NT2/D1 (cell line): ENCODE measurements at regions not wholly inside any gene's neighbourhood (a gene's known extent, or its start where the extent isn't known, plus 50 kb on each side); places are given as distances from the start of the nearest gene placed in this dataset.
"Not testable (repeated sequence)": the region's sequence is repeated elsewhere in the genome, so short reads cannot be mapped to it uniquely, and the experiment has no call there.

ENCODE experiments used
- DNase-seq: peaks from one replicate; pipeline ENCODE4 v3.0.0-alpha.2; 2011; ENCODE audit warnings: low read depth, low spot score
- H3K27me3 ChIP-seq: 2 replicates; pipeline ENCODE4 v1.6.0; 2011; ENCODE audit warnings: mild to moderate bottlenecking; ENCODE audit not compliant: insufficient read length, insufficient read depth
- H3K36me3 ChIP-seq: 2 replicates; pipeline ENCODE4 v1.6.1; 2011; ENCODE audit warnings: mild to moderate bottlenecking, low read length, mixed read lengths; ENCODE audit not compliant: insufficient read depth, insufficient read length
- H3K4me1 ChIP-seq: 2 replicates; pipeline ENCODE4 v1.5.1; 2011; ENCODE audit not compliant: insufficient read depth, insufficient read length
- H3K4me3 ChIP-seq: 2 replicates; pipeline ENCODE4 v1.5.1; 2011; ENCODE audit warnings: low read depth; ENCODE audit not compliant: insufficient read length
- H3K9ac ChIP-seq: 2 replicates; pipeline ENCODE4 v1.6.0; 2011; ENCODE audit warnings: low read depth; ENCODE audit not compliant: insufficient read length
- H3K9me3 ChIP-seq: 2 replicates; pipeline ENCODE4 v1.5.1; 2011; ENCODE audit warnings: mild to moderate bottlenecking, low read length; ENCODE audit not compliant: insufficient read depth
- SUZ12 ChIP-seq: IDR thresholded peaks from 2 replicates; pipeline ENCODE4 v1.6.1; 2011; ENCODE audit not compliant: insufficient read length, insufficient read depth; ENCODE audit errors: extremely low read depth
- YY1 ChIP-seq: IDR thresholded peaks from 2 replicates; pipeline ENCODE4 v1.6.1; 2011; ENCODE audit not compliant: insufficient read length, insufficient read depth
- ZNF274 ChIP-seq: IDR thresholded peaks from 2 replicates; pipeline ENCODE4 v1.6.1; 2011; ENCODE audit warnings: mild to moderate bottlenecking, low read depth, low read length

DNA sequence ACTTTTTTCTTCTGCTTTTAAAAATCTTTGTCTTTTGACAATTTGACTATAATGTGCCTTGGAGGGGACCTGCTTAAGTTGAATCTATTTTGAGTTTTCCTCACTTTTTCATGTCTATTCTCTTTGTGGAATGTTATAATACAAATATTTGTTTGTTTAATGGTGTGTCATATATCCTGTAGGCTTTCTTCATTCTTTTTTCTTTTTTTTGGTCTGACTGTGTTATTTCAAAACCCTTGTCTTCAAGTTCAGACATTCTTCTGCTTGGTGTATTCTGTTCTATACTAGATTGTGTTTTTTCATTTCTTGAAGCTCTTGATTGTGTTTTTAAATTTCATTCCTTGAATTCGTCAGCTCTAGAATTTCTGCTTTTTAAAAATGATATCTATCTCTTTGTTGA, 228.2 kb downstream of the STK31 start:
- no peaks in the 10 kb centered on the region for H3K4me1 ChIP-seq
- H3K9me3 ChIP-seq: no peaks in the 10 kb centered on the region
- H3K9ac ChIP-seq: no peak overlapping the region
- no peak overlapping the region for H3K4me3 ChIP-seq
- H3K27me3 ChIP-seq: no peaks in the 10 kb centered on the region
- H3K36me3 ChIP-seq: no peaks in the 10 kb centered on the region
- TF ChIP-seq YY1: no peak
- TF ChIP-seq SUZ12: no peak
- no peak for TF ChIP-seq ZNF274
- DNase-seq: no peak

DNA sequence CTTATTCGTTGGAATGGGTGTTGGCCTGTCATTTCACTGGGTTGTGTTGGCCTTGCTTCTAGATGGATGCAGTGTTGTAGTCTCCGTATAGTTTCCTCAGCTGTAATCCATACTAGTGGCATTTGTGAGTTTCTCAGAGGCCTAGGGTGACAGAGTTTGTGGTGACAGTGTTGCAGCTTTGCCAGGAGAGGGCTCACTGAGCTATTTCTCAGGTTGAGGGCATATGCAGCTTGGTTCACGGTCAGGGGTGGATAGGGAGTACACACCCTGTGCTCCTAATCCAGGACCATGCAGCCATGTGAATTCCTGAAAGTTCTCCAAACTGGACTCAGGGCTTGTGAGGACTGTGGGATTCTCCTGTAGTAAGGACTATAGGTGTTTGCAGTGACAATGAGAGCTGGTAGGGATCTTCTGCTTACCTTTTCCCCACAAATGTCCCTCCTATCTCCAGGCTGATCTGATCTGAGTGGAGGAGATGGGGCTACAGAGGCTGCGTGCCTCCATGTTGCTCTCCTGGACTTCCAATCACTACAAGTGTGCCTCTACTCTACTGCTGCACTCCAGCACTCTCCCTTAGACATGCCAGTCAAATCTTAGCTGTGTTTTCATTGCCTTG, 229.0 kb downstream of the STK31 start:
- TF ChIP-seq YY1 (no peak), ZNF274 (no peak), SUZ12 (no peak)
- peak; percentile 58 for DNase-seq
- no peak overlapping the region for H3K4me3 ChIP-seq
- no peaks in the 10 kb centered on the region for H3K27me3 ChIP-seq
- no peaks in the 10 kb centered on the region for H3K4me1 ChIP-seq
- H3K9ac ChIP-seq: no peak overlapping the region
- H3K36me3 ChIP-seq: no peaks in the 10 kb centered on the region
- no peaks in the 10 kb centered on the region for H3K9me3 ChIP-seq

DNA sequence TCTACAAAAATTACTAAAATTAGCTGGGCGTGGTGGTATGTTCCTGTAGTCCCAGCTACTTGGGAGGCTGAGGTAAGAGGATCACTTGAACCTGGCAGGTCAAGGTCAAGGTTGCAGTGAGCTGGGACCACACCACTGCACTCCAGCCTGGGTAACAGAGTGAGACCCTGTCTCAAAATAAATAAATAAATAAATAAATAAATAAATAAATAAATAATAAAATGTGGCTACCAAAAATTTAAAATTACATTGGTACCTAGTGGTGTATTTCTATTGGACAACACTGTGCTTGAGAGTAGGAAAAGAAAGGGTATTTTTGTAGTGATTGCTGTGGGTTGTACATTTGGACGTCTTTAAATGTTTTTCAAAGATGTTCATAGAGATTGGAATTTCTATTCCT, 229.7 kb downstream of the STK31 start:
- H3K27me3 ChIP-seq, H3K9ac ChIP-seq, H3K4me1 ChIP-seq, H3K36me3 ChIP-seq, H3K9me3 ChIP-seq, H3K4me3 ChIP-seq, DNase-seq: not testable (repeated sequence)

DNA sequence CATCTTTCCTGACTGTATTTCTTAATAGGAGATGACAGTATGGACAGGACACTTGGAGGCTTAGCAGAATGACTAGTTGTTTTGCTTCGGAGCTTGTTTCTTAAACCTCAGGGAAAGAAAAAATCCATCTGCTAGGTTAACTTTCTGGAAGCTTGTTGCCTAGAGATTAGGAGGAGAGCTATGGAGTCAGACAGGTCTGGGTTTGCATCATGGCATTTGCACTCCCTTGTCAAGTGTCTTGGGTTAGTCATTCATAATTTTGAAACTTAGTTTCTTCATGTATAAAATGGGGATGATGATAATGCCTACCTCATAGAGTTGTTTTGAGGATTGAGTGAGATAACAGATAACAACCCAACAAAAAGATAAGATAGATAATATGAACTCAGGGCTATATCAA, 231.5 kb downstream of the STK31 start:
- no peak overlapping the region for H3K4me3 ChIP-seq
- no peaks in the 10 kb centered on the region for H3K27me3 ChIP-seq
- H3K9ac ChIP-seq: no peak overlapping the region
- no peak for TF ChIP-seq ZNF274
- TF ChIP-seq YY1: no peak
- TF ChIP-seq SUZ12: no peak
- H3K4me1 ChIP-seq: no peaks in the 10 kb centered on the region
- H3K36me3 ChIP-seq: no peaks in the 10 kb centered on the region
- H3K9me3 ChIP-seq: peaks cover 9% of the 10 kb centered on the region
- DNase-seq: no peak

DNA sequence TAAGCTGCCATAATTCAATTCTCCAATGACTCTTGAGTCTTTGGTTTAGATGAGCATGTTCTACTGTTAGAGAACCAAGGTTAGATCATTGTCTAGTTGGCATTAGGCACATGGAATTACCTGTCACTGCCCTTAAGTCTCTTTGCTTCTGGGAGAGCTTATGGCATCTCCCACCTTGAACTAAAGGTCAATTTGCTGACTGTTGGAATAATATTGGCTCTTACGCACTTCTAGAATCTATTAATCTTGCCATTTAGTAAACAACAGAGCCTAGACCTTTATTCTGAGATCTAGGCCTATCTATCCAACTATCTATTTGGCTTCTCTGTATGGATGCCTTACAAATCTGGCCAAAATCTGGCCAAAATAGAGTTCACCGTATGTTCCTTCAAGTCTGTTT, 232.0 kb downstream of the STK31 start:
- Histone ChIP-seq H3K36me3 (no peaks in the 10 kb centered on the region), H3K9me3 (peaks cover 14% of the 10 kb centered on the region), H3K27me3 (no peaks in the 10 kb centered on the region), H3K4me3 (no peak overlapping the region), H3K4me1 (no peaks in the 10 kb centered on the region), H3K9ac (no peak overlapping the region)
- TF ChIP-seq YY1 (no peak), SUZ12 (no peak), ZNF274 (no peak)
- no peak for DNase-seq

DNA sequence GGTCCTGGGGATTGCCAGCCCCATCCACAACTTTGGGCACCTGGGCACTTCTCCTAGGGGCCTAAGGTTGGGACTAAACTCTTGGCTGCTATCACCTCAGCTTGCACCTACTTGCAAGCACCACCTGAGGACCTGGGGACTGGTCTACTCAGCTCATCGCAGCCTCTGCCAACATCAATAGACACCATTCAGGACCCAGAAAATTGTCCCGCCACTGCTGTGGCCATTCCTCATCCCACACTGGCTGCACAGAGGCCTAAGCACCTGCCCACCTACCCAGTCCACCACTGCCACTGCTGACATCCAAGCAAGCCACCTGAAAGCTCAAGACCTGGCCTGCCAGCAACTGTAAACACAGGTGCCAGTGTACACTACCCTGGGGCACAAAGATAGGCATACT, 234.1 kb downstream of the STK31 start:
- DNase-seq: no peak
- Histone ChIP-seq H3K9ac (no peak overlapping the region), H3K4me3 (no peak overlapping the region), H3K4me1 (no peaks in the 10 kb centered on the region), H3K9me3 (peaks cover 20% of the 10 kb centered on the region), H3K36me3 (no peaks in the 10 kb centered on the region), H3K27me3 (no peaks in the 10 kb centered on the region)
- no peak for TF ChIP-seq ZNF274
- no peak for TF ChIP-seq SUZ12
- TF ChIP-seq YY1: no peak

DNA sequence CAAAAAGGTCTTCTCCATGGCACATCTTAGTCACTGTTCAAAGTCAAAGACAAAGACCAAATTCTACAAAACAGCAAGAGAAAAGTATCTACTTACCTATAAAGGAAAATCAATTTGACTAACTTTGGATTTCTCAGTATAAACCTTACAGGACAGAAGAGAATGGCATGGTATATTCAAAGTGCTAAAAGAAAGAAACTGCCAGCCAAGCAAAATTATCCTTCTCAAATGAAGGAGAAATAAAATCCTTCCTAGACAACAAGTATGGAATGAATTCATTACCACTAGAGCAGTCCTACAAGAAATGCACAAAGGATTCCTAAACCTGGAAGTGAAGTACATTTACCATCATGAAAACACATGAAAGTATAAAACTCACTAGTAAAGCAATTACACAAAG, 235.5 kb downstream of the STK31 start:
- no peaks in the 10 kb centered on the region for H3K27me3 ChIP-seq
- no peaks in the 10 kb centered on the region for H3K4me1 ChIP-seq
- no peak overlapping the region for H3K9ac ChIP-seq
- no peak for DNase-seq
- no peak for TF ChIP-seq YY1
- TF ChIP-seq SUZ12: no peak
- TF ChIP-seq ZNF274: no peak
- no peaks in the 10 kb centered on the region for H3K36me3 ChIP-seq
- no peak overlapping the region for H3K4me3 ChIP-seq
- peaks cover 20% of the 10 kb centered on the region for H3K9me3 ChIP-seq

DNA sequence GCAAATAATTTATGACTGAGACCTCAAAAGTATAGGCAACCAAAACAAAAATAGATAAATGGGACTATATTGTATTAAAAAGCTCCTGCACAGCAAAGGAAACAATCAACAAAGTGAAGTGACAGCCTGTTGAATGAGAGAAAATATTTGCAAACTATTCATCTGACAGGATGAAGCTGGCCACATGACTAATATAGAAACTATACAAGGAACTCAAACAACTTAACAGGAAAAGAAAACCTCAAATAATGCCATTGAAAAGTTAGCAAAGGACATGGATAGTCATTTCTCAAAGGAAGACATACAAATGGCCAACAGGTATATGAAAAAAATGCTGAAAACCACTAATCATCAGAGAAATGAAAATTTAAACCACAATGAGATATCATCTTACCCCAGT, 245.1 kb downstream of the STK31 start:
- no peaks in the 10 kb centered on the region for H3K9me3 ChIP-seq
- H3K36me3 ChIP-seq: no peaks in the 10 kb centered on the region
- H3K4me1 ChIP-seq: no peaks in the 10 kb centered on the region
- TF ChIP-seq YY1: no peak
- no peak for TF ChIP-seq SUZ12
- no peak for TF ChIP-seq ZNF274
- no peak overlapping the region for H3K4me3 ChIP-seq
- no peak for DNase-seq
- H3K9ac ChIP-seq: no peak overlapping the region
- H3K27me3 ChIP-seq: no peaks in the 10 kb centered on the region
